ENCODE measurements at regions not wholly inside any gene's neighbourhood (a gene's known extent, or its start where the extent isn't known, plus 50 kb on each side); places are given as distances from the start of the nearest gene placed in this dataset.

DNA sequence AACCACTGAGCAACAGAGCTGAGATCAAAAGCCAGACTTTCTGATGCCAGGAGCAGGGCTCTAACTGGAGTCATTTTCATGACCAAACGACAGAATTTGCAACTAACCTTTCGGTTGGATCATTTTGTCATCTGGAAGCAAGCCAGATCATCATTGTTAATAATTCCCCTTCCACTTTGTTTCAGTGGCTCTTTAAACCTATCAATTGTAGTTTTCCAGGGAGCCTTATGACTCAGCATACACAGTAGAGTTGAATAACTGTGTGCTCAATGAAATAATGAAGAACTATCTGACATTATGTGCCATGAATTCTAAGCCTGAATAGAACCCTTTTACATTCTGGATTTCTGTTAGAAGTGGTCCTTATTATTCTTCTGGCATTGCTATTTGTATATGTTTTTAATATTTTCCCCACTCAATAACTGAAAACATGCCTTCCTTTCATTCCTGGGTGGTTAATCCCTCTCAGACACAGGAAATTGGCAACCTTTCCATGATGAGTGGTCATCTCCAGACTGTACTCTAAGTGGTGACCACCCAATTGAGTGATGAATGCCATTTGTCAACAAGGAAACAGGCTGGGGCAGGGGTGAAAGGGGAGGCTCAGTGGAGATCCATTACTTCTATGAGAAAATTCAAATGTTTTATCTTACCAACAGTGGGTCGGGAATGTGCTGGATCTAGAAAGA lies 431.8 kb downstream of the BCOR start:
- no peak for DNase-seq

DNA sequence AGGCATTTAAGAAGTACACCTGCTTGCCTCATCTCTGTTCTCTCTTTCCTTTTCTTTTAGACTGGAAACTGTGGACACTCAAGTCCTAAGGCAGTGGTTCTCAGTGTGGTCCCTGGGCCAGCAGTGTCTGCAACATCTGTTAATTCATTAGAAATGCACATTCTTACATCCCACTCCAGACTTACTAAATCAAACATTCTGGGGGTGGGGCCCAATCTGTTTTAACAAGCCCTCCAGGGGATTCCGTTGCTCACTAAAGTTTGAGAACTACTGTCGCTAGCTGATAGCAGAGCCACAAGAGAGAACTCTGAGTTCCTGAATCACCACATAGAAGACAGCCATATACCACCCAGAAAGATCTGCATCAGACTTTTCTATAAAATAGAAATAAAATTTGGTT lies 430.6 kb downstream of the BCOR start:
- no peak for DNase-seq

- no peak for DNase-seq
Measured at GRCh38 chrX:39667736-39668482, 429.8 kb downstream of the BCOR start.

- DNase-seq, result no peak
Measured at GRCh38 chrX:39669668-39670067, 428.1 kb downstream of the BCOR start.

- DNase-seq, result no peak
Measured at GRCh38 chrX:39670281-39670680, 427.5 kb downstream of the BCOR start.

GRCh38 chrX:39672405-39672804 lies 425.4 kb downstream of the BCOR start:
- no peak for DNase-seq

GRCh38 chrX:39674490-39675161 lies 423.1 kb downstream of the BCOR start:
- DNase-seq, result no peak

GRCh38 chrX:39675162-39675553 lies 422.6 kb downstream of the BCOR start:
- no peak for DNase-seq

DNA sequence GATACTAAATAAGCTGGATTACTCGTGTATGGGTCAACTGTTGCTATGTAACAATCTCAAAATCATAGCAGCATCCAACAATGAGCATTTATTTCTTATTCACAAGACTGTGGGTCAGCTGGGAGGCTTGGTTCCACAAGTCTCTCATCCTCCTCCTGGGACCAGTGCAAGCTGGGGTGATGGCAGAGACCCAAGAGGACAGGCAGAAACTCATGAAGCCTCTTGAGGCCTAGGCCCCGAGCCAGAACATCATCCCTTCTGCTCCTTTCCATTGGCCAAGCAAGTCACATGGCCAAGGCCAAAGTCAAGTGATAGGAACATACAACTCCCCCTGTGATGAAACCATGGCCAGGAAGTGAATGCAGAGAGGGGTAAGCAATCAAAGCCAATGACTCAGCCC lies 422.1 kb downstream of the BCOR start:
- peak in 4 of 51 donors; percentile 0 to 24 (median 8) for DNase-seq

- DNase-seq, result peak in 1 of 51 donors; percentile 1
Measured at GRCh38 chrX:39676434-39676833, 421.3 kb downstream of the BCOR start.

DNA sequence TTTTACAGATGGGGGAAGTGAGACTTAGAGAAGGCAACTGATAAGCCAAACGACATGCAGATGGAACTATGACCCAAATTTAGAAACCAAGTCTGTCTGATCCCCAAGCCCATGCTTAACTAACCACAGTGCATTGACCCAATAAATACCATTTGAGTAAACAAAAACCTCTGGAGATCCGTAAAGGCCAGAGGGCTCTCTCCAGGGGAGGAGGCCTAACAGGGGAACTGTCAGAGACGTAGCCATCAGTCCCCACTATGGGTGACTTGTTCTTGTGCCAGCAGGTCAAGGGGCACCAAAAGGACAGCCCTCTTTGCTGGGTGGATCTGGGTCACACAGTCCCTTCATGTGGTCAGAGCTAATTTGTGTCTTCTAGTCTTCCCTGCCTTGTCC lies 420.2 kb downstream of the BCOR start:
- no peak for DNase-seq

GRCh38 chrX:39677978-39678791 lies 419.6 kb downstream of the BCOR start:
- DNase-seq, result peak in 49 of 51 donors; percentile 1 to 84 (median 55)

DNA sequence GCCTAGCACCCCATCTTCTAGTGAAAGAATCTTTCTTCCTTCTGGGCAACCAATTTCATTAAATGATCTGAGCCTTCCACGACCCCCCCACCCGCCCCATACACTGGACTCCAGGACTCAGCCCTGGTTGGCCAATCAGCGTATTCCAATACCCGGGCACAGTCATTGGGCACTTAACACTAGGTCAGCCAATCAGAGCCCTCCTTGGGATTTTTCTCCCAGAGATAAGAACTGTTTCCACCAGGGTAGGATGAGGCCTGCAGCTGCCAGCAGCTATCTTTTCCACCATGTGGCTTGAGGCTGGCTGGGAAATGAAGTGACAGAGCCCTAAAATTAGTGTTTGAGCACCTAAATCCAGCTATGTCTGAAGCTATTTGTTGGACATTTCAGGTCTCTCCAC lies 418.8 kb downstream of the BCOR start:
- DNase-seq, result peak in 17 of 51 donors; percentile 2 to 54 (median 15)

- DNase-seq, result no peak
Measured at GRCh38 chrX:39679497-39680157, 418.1 kb downstream of the BCOR start.

GRCh38 chrX:39681885-39682284 lies 415.9 kb downstream of the BCOR start:
- DNase-seq, result no peak

GRCh38 chrX:39682778-39683177 lies 415.0 kb downstream of the BCOR start:
- DNase-seq, result no peak

DNA sequence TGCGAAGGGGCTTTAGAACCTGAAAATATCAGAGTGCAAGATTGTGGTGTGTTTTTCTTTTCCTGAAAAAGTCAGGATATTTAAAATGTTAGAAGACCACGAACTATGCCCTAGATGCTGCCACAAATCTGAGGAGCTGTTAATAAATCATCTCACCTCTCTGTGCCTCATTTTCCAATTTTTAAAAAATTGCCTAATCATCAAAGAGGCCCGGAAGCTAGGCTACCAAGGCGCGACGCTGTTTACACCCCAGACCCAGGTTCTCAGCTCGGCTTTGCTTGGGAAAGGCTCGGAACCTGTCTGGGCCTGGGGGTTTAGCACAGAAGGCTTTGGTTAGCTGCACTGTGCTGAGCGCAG lies 409.6 kb downstream of the BCOR start:
- DNase-seq, result no peak

- peak in 44 of 51 donors; percentile 4 to 79 (median 50) for DNase-seq
Measured at GRCh38 chrX:39688576-39689375, 409.0 kb downstream of the BCOR start.

DNA sequence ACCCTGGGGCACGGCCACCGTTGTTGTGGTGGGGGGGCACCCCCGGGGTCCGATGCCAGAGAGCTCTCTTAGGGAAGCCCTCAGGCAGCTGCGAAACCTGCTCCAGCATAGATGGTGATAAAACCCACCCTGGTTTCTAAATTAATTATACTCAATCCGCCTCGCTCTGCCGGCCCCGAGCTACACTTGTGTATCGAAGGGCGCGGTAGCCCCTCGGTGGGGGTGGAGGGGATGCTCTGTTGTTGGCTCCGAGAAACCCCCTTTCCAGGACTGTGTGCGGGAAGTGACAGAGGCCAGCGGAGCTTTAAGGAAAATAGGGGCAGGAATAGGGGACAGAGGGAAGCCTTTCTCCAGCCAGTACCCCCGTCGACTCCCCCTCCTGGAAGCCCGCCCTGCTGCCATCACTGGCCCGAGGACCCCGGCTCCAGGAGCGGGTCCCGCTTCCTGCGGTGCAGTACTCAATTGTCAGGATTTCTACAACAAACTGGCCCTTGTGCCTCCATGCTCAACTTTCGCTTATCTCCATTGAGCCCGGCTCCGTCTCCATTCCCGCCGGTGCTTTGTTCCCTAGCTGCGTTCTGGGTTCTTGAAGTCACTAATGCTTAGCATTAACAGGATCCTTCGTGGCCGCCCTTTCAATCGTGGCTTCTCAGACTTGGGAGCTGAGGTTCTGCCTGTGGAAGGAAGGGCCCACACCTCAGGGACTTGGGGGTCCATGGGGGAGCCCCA lies 408.2 kb downstream of the BCOR start:
- DNase-seq, result peak in 8 of 51 donors; percentile 1 to 34 (median 6)
